ENCODE measurements at regions not wholly inside any gene's neighbourhood (a gene's known extent, or its start where the extent isn't known, plus 50 kb on each side); places are given as distances from the start of the nearest gene placed in this dataset.

GRCh38 chr9:118325757-118326156 lies 621.6 kb downstream of the TLR4 start:
- ChIA-PET POLR2A (no interaction called here), CTCF (no interaction called here)
- ATAC-seq (no peak), DNase-seq (ENCODE audit: low read depth, low spot score) (no peak)
- Histone ChIP-seq H3K4me3 (ENCODE audit: low read depth in 2 of 2, low read length in 2 of 2) (no peak overlapping the region), H3K27me3 (ENCODE audit: control insufficient read depth, insufficient read depth, low read length) (no peaks in the 10 kb centered on the region), H3K4me1 (ENCODE audit: control insufficient read depth, insufficient read depth, low read length) (no peaks in the 10 kb centered on the region), H3K36me3 (ENCODE audit: control insufficient read depth, insufficient read depth, low read length) (no peaks in the 10 kb centered on the region), H3K27ac (ENCODE audit: low read length) (no peak overlapping the region), H3K9me3 (ENCODE audit: control insufficient read depth, insufficient read depth, low read depth, low read length) (no peaks in the 10 kb centered on the region)
- TF ChIP-seq SIN3A (IDR thresholded peaks at IDR 0.05; ENCODE audit: borderline replicate concordance, insufficient read depth, low read depth, low read length), result no peak
- TF ChIP-seq POLR2AphosphoS5 (IDR thresholded peaks at IDR 0.05; ENCODE audit: low read depth, low read length), result no peak
- no peak for TF ChIP-seq REST (IDR thresholded peaks at IDR 0.05; ENCODE audit: insufficient read depth in 1 of 2, low read depth in 2 of 2, low read length in 1 of 2)
- no peak for TF ChIP-seq CTCF (IDR thresholded peaks at IDR 0.05)
- no peak for TF ChIP-seq TCF7L2 (IDR thresholded peaks at IDR 0.05; ENCODE audit: low read depth, low read length)
- BruUV-seq (replicated peaks), result no TSS peak
- in situ Hi-C loops (cut with HindIII; ENCODE audit: low pct_unique_long_range_greater_than_20kb, low sequenced_read_pairs), result no loop called here
- intact Hi-C loops (cut with micrococcal nuclease; ENCODE audit: unreplicated experiment), result no loop called here

- in situ Hi-C loops (cut with HindIII; ENCODE audit: low pct_unique_long_range_greater_than_20kb, low sequenced_read_pairs), result no loop called here
- ChIA-PET CTCF (no interaction called here), POLR2A (no interaction called here)
- no peak overlapping the region for H3K4me3 ChIP-seq (ENCODE audit: low read depth in 2 of 2, low read length in 2 of 2)
- H3K4me1 ChIP-seq (ENCODE audit: control insufficient read depth, insufficient read depth, low read length), result no peaks in the 10 kb centered on the region
- BruUV-seq (replicated peaks), result no TSS peak
- intact Hi-C loops (cut with micrococcal nuclease; ENCODE audit: unreplicated experiment), result no loop called here
- no peak overlapping the region for H3K27ac ChIP-seq (ENCODE audit: low read length)
- DNase-seq (ENCODE audit: low read depth, low spot score) (no peak), ATAC-seq (no peak)
- no peaks in the 10 kb centered on the region for H3K9me3 ChIP-seq (ENCODE audit: control insufficient read depth, insufficient read depth, low read depth, low read length)
- no peak for TF ChIP-seq CTCF (IDR thresholded peaks at IDR 0.05)
- no peak for TF ChIP-seq REST (IDR thresholded peaks at IDR 0.05; ENCODE audit: insufficient read depth in 1 of 2, low read depth in 2 of 2, low read length in 1 of 2)
- TF ChIP-seq SIN3A (IDR thresholded peaks at IDR 0.05; ENCODE audit: borderline replicate concordance, insufficient read depth, low read depth, low read length), result no peak
- no peaks in the 10 kb centered on the region for H3K36me3 ChIP-seq (ENCODE audit: control insufficient read depth, insufficient read depth, low read length)
- H3K27me3 ChIP-seq (ENCODE audit: control insufficient read depth, insufficient read depth, low read length), result no peaks in the 10 kb centered on the region
Observed at GRCh38 chr9:118326326-118326725, 622.1 kb downstream of the TLR4 start.

Measured in Panc1 (cell line).